OCI-LY7 (cell line): ENCODE measurements at regions not wholly inside any gene's neighbourhood (a gene's known extent, or its start where the extent isn't known, plus 50 kb on each side); places are given as distances from the start of the nearest gene placed in this dataset.

ENCODE experiments used
- CTCF ChIP-seq: fragments of 200-600 bp; sonication (generic); conservative IDR thresholded peaks from 2 replicates; pipeline ENCODE4 v1.5.1; 2014; ENCODE audit warnings: mild to moderate bottlenecking, antibody characterized with exemption, low read length, moderate library complexity, mixed read lengths
- EZH2phosphoT487 ChIP-seq: fragments of 200-600 bp; sonication (generic); IDR thresholded peaks from 2 replicates; pipeline ENCODE4 v1.6.1; 2018; ENCODE audit warnings: low read depth, borderline replicate concordance, mild to moderate bottlenecking, mixed run types, antibody characterized with exemption, low read length, moderate library complexity, mixed read lengths

- TF ChIP-seq CTCF, result no peak
- TF ChIP-seq EZH2phosphoT487, result no peak
These were observed 292.1 kb downstream of the CGGBP1 start for GRCh38 chr3:87766721-87767120.
